VCaP (cell line): ENCODE measurements at regions not wholly inside any gene's neighbourhood (a gene's known extent, or its start where the extent isn't known, plus 50 kb on each side); places are given as distances from the start of the nearest gene placed in this dataset.

ENCODE experiments used
- H3K27ac ChIP-seq: fragments of 450-650 bp; 2 replicates; pipeline ENCODE4 v1.5.1; 2017
- TF ChIP-seq, protein P1 (sequence below): fragments of 450-650 bp; conservative IDR thresholded peaks from 2 replicates; pipeline ENCODE4 v1.5.1; 2017; ENCODE audit warnings: mild to moderate bottlenecking, moderate library complexity

DNA sequence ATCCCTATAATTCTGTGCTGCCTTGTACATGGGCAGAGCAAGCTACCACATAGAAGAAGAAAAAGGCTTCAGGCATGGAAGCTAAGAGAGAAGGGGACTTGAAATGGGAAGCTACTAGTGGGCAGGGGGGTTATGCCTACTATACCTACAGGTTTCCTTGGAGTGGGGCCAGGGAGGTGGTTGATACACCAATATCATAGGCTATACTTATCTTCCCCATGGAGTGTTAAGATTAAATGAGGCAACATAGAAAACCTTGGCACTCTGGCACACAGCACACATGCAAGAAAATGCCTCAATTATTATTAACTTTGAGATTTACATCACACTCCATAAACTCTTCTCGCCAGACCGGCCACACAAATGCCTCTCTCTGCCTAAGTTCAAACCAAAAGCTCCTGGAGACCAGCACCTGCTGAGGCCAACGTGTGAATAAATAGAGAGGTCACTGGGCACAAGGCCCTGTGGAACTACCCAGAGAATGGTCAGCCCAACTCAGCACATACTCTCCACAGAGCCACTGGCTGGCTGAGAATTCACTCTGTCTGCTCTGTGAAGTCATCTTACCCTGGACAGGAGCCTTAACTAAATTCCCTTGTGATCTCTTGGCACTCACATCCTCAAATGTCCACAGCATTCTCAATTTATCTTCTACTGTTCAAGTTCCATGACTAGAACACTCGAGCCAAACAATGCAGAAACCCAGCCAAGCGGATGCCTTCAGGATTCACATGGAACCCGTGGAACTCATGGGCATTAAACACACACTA, 498.7 kb downstream of the BCL11A start:
- no peak overlapping the region for H3K27ac ChIP-seq
- TF ChIP-seq, protein P1, sequence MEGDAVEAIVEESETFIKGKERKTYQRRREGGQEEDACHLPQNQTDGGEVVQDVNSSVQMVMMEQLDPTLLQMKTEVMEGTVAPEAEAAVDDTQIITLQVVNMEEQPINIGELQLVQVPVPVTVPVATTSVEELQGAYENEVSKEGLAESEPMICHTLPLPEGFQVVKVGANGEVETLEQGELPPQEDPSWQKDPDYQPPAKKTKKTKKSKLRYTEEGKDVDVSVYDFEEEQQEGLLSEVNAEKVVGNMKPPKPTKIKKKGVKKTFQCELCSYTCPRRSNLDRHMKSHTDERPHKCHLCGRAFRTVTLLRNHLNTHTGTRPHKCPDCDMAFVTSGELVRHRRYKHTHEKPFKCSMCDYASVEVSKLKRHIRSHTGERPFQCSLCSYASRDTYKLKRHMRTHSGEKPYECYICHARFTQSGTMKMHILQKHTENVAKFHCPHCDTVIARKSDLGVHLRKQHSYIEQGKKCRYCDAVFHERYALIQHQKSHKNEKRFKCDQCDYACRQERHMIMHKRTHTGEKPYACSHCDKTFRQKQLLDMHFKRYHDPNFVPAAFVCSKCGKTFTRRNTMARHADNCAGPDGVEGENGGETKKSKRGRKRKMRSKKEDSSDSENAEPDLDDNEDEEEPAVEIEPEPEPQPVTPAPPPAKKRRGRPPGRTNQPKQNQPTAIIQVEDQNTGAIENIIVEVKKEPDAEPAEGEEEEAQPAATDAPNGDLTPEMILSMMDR: no peak

DNA sequence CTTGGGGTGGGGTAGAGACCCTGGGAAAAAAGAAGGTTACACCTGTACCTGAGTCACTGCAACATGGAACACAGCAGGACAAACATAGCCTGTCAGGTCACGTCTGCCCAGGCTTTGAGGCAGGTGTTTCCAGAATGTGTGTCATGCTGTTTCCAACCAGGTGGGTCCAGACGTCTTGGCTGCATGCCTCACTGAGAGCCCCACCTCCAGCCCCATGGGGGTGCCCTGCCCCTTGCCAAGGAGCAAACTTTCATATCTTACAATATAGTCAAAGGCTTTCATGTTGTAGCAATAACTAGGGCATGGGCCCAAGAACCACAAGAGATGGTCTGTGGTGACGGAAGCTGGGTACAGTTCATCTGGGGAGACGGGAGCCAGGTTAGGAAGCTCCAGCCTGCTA, 499.7 kb downstream of the BCL11A start:
- TF ChIP-seq, protein P1: no peak
- no peak overlapping the region for H3K27ac ChIP-seq

DNA sequence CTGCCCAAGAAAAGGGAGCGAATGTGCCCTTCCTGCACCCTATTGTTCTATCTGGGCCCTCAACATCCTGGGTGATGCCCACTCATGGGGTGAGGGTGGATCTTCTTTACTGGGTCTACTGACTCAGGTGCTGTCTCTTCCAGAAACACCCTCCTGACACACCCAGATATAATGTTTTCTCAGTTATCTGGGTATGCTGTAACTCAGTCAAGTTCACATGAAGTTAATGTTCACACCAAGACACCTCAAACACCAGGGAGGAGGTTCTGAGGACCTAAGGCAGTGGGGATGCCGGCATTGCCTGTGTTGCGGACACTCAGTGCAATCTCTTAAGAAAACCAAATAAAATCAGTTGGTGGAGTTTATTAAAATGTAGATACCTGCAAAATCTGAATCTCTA, 500.9 kb downstream of the BCL11A start:
- no peak overlapping the region for H3K27ac ChIP-seq
- TF ChIP-seq, protein P1: no peak

DNA sequence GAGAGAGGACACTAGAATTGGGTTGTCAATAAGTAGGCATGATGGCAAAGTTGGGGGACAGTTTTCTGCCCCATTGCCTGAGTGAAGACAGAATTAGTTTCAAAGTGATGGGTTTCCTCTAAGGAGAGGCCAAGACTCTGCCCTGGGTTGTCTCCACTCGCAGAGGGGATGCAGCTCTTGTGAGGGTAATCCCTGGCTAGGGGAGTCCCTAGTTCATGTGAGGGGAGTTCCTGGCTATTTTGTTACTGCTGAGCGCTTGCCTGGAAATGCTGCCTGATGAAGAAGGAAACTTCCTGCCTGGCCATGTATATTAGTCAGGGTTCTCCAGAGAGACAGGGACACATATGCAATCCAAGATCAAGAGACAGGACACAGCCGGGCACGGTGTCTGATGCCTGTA, 501.5 kb downstream of the BCL11A start:
- TF ChIP-seq, protein P1: no peak
- no peak overlapping the region for H3K27ac ChIP-seq

DNA sequence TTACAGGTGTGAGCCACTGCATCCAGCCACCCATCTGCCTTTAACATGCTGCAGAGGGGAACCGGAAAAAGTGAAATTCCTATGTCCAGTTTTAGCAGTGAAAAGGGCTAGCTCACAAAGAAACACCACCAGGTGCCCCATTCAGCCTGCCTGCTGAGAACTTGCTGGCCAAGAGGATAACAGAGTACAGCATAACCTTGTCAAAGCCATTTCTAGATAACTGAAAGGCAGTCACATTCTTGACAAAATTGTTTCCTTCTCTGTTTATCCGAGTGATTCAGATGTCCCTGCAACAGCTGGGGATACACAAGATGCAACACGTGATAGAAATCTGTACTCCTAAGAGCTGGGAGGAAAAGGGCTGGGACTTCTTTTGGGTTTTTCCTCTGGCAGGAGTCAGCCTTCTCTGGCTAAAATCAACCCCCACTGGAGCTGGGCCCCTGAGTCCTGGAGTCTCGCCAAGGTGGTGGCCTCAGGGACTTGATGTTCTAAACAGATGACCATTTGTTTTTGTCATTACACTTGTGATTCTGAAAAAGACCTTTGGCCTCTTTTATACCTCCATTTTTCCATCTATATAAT, 505.4 kb downstream of the BCL11A start:
- TF ChIP-seq, protein P1: no peak
- no peak overlapping the region for H3K27ac ChIP-seq

DNA sequence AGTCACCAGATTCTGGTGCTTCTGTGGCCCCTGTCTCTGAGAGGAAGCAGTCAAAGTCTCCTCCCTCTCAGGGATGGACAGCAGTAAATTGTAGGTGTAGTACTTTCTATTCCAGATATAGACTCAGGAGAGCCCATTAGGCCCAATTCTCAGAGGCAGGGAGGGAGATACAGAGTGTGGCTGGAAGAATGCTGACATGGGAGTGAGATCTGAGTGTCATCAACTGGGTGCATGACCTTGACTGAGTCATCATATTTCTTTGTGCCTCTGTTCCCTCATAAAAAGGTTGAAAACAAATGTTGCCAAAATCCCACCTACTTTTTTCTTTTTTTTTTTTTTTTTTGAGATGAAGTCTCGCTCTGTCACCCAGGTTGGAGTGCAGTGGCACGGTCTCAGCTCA, 506.1 kb downstream of the BCL11A start:
- H3K27ac ChIP-seq: no peak overlapping the region
- TF ChIP-seq, protein P1: no peak

DNA sequence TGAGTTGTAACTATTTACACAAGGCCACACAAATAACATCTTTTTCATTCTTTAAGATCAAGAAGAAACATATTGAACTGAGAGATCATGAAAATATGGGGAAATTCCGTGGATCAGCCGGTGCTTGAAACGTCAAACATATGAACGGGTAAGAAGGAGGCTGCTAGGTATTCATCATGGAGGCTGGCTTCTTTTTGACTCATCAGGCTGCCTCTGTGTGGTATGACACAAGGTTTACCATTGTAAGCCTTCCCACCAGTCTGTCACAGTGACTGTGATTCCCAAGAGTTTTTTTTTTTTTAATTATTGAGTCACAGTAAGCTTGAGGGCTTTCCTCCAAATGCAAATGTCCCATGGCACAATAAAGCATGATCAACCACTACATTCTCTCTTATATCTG, 506.9 kb downstream of the BCL11A start:
- H3K27ac ChIP-seq: no peak overlapping the region
- TF ChIP-seq, protein P1: no peak
